ENCODE measurements at regions not wholly inside any gene's neighbourhood (a gene's known extent, or its start where the extent isn't known, plus 50 kb on each side); places are given as distances from the start of the nearest gene placed in this dataset.

GRCh38 chr10:37442882-37443281 is 317.5 kb downstream of the ANKRD30A start:
- TF ChIP-seq CTCF (IDR thresholded peaks at IDR 0.05) (no peak), POLR2A (IDR thresholded peaks at IDR 0.05) (no peak), POLR2AphosphoS5 (IDR thresholded peaks at IDR 0.05) (no peak)
